ENCODE measurements at regions not wholly inside any gene's neighbourhood (a gene's known extent, or its start where the extent isn't known, plus 50 kb on each side); places are given as distances from the start of the nearest gene placed in this dataset.

DNA sequence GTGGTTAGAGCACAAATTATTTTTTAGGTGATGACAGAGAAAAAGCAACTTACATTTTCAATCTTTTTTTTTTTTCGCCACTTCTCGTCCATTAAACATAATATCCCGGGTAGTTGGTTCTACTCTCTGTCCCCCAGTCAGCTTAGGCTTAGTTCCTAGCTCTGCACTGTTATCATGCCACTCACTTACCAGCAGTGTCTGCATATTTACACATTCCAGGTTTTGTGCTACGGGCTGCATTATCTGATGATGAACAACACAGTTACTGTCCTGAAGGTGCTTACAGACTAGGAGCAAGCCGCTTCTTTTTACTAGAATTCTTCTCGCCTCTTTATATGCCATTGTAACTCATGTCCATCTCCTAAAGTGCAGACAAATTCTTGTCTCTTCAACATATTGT lies 121.8 kb upstream of the NPVF start:
- TF ChIP-seq, protein P1, sequence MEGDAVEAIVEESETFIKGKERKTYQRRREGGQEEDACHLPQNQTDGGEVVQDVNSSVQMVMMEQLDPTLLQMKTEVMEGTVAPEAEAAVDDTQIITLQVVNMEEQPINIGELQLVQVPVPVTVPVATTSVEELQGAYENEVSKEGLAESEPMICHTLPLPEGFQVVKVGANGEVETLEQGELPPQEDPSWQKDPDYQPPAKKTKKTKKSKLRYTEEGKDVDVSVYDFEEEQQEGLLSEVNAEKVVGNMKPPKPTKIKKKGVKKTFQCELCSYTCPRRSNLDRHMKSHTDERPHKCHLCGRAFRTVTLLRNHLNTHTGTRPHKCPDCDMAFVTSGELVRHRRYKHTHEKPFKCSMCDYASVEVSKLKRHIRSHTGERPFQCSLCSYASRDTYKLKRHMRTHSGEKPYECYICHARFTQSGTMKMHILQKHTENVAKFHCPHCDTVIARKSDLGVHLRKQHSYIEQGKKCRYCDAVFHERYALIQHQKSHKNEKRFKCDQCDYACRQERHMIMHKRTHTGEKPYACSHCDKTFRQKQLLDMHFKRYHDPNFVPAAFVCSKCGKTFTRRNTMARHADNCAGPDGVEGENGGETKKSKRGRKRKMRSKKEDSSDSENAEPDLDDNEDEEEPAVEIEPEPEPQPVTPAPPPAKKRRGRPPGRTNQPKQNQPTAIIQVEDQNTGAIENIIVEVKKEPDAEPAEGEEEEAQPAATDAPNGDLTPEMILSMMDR (IDR thresholded peaks at IDR 0.05) = no peak
- no peak for TF ChIP-seq EZH2 (IDR thresholded peaks at IDR 0.05; ENCODE audit: borderline replicate concordance, insufficient read depth, low read depth, low read length, poor library complexity, severe bottlenecking)
